Transverse colon (tissue), 4 donors: ENCODE measurements at regions not wholly inside any gene's neighbourhood (a gene's known extent, or its start where the extent isn't known, plus 50 kb on each side); places are given as distances from the start of the nearest gene placed in this dataset.

Source experiments
- EP300 ChIP-seq: sonication (generic); formaldehyde crosslinking; IDR thresholded peaks from one replicate; pipeline ENCODE4 v1.6.1; 2017; ENCODE audit warnings: antibody characterized with exemption, low read depth
- POLR2A ChIP-seq: fragments of 450-650 bp; IDR thresholded peaks from one replicate; pipeline ENCODE4 v1.6.1; 2016; ENCODE audit warnings: antibody characterized with exemption, mild to moderate bottlenecking, moderate library complexity
- POLR2AphosphoS5 ChIP-seq, 3 donors: sonication (generic); formaldehyde crosslinking; IDR thresholded peaks; one replicate each; pipeline ENCODE4 v1.6.1; 2016; ENCODE audit warnings: antibody characterized with exemption in 3 of 3
- TF ChIP-seq, protein P1 (sequence below), 5 experiments: fragments of 200-600 bp in 3 of 5; fragments of 450-650 bp in 2 of 5; sonication (generic) in 3 of 5; IDR thresholded peaks; 1 replicate in 2 of 5; 2 replicates in 3 of 5; pipeline ENCODE4 v1.5.1; 2016 to 2017; ENCODE audit warnings: antibody characterized with exemption in 5 of 5, inconsistent platforms in 3 of 5, mild to moderate bottlenecking in 2 of 5, moderate library complexity in 1 of 5

DNA sequence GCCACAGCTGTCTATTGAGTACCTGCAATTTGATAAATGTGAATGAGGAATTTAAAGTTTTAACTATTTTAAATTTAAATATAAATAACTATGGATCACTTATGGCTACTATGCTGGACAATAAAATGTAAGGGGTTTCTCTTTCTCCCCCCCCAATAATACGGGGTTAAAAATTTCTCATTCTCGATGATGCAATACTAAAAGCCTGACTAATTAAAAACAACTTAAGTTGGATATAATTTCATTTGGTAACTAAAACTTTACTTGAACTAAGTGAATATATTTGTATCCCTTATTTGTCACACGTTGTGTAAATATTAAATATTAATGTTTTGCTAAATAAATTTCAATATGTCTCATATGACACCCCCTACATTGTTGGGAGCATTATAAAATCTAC, 297.3 kb downstream of the GRB14 start:
- TF ChIP-seq POLR2A (no peak), POLR2AphosphoS5 (IDR thresholded peaks at IDR 0.05) (no peak), EP300 (no peak)
- TF ChIP-seq, protein P1, sequence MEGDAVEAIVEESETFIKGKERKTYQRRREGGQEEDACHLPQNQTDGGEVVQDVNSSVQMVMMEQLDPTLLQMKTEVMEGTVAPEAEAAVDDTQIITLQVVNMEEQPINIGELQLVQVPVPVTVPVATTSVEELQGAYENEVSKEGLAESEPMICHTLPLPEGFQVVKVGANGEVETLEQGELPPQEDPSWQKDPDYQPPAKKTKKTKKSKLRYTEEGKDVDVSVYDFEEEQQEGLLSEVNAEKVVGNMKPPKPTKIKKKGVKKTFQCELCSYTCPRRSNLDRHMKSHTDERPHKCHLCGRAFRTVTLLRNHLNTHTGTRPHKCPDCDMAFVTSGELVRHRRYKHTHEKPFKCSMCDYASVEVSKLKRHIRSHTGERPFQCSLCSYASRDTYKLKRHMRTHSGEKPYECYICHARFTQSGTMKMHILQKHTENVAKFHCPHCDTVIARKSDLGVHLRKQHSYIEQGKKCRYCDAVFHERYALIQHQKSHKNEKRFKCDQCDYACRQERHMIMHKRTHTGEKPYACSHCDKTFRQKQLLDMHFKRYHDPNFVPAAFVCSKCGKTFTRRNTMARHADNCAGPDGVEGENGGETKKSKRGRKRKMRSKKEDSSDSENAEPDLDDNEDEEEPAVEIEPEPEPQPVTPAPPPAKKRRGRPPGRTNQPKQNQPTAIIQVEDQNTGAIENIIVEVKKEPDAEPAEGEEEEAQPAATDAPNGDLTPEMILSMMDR (IDR thresholded peaks at IDR 0.05) = no peak
